ENCODE measurements at regions not wholly inside any gene's neighbourhood (a gene's known extent, or its start where the extent isn't known, plus 50 kb on each side); places are given as distances from the start of the nearest gene placed in this dataset.
A peak's percentile ranks its signal among the peaks of the same experiment; 100 is the strongest.
"Not testable (repeated sequence)": the region's sequence is repeated elsewhere in the genome, so short reads cannot be mapped to it uniquely, and the experiment has no call there.

DNA sequence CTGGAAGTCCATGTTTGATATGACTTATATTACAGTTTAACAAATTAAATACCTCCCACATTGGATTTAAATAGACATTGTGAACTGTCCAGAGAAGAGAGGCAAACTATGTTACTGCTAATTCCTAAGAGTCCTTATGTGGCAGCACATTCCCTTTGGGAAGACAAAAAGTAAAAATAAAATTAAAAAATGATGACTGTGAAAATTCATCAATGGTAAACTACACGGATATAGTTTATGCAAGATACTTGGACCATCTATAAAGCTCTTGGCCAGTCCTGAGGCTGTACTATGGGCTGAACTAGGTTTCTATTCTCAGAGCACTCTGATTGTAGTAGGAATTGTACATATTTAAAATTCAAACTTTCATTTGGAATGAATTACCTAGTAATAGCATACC, 206.4 kb downstream of the LRRK2 start:
- no peak for DNase-seq

DNA sequence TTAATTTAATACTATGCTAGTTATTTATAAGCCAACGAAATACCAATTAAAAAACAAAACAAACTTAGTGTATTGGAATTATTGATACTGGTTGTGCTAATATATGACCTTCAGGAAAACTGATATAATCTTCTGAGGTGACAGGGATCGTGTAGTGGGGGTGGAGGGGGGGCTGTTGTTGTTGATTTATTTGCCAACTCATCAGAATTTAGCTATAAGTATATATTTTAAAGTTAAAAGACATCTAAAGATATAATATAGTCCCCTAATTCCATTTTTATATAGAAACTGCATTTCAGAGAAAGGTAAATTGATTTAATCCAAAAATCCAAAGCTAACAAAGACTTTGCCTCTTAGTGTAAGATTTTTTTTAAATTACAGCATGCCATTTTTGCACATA, 210.5 kb downstream of the LRRK2 start:
- no peak for DNase-seq

DNA sequence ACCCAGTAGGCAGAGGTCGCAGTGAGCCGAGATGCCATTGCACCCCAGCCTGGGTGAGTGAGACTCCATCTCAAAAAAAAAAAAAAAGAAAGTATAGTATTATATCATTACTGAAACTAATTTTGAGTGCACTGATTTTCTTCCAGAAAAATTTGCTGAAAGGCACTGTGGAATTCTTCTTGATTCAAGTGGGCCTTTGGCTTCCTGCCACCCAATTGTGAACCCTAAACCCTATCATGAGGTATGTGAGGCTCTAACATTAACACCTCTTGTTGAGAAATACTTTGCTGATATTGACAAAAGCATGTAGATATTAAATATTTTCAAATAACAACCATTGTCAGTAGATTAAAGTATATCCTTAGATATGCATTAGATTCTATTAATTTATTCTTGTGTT, 211.2 kb downstream of the LRRK2 start:
- no peak for DNase-seq

DNA sequence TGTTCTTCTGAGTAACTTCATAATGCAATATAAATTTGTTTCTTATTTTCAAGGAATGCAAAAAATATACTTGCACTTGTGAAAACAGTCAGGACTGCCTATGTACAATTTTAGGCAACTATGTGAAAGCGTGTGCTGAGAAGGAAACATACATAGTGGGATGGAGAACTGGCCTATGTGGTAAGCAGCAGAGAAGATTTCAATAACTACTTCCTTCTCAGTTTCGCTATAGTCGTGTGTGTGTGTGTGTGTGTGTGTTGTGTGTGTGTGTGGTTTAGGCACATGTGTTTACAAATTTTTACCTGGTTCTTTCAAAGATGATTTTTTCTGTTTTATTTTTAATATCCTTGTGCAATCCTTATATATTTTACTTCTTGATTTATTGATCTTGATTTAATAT, 211.8 kb downstream of the LRRK2 start:
- DNase-seq = no peak

DNA sequence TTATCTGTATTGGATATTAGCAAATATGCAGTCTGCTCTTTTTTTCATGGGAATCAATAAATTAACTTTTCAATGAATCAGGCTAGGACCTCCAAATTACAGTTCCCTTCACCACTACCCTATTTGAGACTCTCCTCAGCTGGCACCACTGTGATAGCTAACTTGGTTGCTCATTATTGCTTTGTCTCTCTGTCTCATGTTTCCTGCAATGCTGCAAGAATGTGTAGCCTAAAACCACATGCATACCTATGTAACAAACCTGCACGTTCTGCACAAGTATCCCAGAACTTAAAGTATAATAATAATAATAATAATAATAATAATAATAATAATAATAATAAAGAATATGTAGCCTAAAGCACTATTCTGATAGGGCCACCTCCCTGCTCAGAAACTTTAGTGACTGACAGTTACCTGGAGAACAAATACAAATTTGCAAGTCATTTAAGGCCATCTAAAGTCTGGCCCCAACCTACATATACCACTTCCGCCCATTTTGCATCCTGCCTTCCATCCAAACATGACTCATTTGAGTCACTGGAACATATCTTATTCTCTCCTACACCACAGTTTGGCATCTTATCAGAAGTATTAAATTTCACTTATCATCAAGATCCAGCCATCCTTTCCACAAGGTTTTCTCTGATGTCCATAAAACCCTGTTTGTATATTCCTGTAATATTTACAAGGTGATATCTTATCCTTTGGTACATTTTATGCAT, 215.1 kb downstream of the LRRK2 start:
- DNase-seq = no peak

DNA sequence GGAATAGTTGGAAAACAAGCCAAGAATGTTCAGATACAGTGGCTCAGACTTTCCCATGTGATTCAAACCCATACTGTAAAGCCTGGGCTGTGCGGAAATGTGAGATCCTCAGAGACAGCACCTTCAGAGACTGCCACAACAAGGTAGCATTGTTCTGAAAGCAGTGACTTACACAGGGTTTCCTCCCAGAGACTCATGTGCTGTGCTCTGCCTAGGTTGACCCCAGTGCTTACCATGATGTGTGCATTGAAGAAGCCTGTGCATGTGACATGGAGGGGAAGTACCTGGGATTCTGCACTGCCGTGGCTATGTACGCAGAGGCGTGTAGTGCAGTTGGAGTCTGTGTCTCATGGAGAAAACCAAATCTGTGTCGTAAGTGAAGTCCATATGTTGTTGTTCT, 219.4 kb downstream of the LRRK2 start:
- no peak for DNase-seq

DNA sequence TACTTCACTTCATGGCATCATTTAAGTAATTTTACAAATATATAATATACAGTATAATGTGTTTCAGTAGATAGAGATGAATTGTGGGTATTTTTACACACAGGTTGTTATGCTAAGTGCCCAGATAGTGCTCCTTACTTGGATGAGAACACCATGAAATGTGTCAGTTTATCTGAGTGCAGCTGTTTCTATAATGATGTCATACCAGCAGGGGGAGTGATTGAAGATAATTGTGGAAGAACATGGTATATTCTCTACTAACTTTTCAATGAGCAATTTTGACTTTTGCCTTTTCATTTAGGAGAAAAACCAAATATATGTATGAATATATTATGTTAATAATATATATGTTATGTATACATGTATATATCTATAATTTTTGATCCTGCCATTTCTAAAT, 221.6 kb downstream of the LRRK2 start:
- no peak for DNase-seq

DNA sequence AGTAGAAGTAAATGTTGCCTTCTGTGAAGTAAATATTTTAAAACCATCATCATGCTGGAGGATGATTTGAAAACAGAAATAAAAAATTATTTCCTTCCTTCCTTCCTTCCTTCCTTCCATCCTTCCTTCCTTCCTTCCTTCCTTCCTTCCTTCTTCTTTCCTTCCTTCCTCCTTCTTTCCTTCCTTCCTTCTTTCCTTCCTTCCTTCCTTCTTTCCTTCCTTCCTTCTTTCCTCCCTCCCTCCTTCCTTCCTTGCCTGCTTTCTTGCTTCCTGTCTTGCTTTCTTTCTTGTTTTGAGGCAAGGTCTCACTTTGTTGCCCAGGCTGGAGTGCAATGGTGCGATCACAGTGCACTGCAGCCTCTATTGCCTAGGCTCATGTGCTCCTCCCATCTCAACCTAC, 223.7 kb downstream of the LRRK2 start:
- DNase-seq = not testable (repeated sequence)

DNA sequence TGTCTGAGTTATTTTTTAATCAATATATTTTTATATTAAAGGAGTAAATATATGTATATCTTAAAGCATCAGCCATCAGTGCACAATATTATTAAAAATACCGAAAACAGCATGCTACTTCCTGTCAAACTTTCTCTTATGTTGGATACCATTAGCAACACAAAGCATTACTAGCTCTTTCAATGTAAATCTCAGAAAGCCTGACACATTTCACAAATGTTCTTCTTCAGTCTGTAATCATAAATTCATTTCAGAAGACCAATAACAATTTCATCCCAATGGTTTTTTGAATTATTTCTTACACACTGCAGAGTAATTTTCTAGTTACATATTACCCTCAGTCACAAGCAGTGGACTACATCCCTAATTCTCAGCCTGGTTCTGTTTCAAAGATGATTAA, 226.9 kb downstream of the LRRK2 start:
- DNase-seq = no peak

DNA sequence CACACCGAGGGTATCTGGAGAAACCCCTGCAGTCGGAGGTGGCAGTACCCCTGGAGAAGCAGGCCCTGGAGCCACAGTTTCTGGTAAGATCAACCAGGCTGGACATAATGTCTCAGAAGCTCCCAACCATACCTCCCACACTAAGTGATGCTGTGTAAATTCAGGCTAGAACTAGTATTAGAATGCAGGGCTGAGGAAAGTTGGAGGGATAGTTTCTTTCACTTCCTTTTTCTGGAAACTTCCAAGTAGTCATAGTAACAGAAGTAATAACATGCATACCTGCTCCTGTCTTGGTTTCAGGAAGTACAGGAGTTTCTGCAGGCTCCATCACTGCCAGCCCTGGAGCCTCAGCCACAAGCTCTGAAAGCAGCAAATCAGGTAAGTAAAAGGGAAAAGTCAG, 228.1 kb upstream of the CNTN1 start:
- DNase-seq = no peak

DNA sequence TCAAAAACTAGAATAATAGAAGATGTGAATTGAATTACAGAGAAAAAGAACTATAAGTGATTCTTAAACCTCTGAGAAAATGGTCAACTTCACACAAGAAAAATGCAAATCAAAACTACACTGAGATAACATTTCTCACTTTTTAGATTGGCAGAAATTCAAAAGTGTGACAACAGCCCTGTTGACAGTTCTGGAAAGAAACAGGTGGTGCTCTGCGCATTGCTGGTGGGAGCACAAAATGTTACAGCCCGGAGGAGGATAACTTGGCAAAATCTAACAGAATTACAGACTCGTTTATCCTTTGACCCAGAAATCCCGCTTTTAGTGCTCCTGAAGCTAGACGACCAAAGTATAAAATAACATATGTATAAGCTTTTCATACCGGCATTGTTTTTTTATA, 222.5 kb upstream of the CNTN1 start:
- DNase-seq = no peak

DNA sequence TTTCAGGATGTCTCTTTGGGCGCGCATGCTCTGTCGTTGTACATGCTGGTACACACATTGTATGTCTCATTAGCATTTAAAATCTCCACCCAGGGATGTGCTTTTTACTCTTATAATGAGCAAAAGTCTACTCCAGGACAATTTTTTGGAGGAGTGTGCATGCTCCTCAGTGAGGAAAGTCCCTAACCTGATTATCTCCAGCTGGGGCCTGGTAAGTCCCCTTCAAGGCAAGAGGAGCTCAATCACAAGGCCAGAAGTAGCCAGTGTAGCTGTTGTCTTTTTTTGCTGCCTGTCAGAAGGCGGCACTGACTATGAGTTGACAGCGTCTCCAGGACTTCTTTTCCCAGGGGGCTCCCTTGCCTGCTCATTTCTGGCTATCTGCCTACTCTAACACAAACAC, 218.3 kb upstream of the CNTN1 start:
- no peak for DNase-seq

DNA sequence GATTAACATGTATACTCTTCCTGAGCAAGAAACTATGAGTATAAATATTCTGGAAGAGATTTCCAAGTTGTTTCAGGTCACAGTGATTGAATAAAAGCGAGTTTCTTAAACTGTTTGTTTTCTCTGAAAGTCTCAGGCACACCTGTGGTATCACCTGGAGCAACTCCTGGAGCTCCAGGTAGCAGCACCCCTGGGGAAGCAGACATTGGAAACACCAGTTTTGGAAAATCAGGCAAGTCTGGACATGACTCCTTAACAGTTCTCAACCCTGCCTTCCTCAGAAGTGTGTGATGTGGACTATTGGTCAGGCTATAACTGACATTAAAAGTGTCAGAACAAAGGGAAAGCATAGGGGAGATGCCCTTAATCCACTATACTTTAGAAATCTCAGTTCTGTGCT, 217.6 kb upstream of the CNTN1 start:
- no peak for DNase-seq

DNA sequence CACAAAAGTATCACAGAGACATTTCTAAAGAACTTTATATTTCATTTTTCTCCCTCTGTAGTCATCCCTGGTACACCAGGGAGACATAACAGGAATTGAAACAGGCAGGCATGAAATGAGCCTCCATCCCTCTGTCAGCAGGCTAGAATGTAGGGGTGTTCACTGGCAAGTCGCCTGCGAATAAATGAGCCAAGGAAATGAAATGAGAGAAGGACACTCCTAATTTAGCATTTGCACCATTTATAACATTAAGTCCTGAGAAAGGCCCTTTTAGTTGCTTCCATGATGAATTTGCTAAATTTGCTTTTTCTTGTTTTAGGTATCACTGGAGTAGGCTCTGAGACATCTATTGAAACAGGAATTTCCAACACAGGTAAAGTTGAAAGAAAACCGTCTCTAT, 192.4 kb upstream of the CNTN1 start:
- no peak for DNase-seq

DNA sequence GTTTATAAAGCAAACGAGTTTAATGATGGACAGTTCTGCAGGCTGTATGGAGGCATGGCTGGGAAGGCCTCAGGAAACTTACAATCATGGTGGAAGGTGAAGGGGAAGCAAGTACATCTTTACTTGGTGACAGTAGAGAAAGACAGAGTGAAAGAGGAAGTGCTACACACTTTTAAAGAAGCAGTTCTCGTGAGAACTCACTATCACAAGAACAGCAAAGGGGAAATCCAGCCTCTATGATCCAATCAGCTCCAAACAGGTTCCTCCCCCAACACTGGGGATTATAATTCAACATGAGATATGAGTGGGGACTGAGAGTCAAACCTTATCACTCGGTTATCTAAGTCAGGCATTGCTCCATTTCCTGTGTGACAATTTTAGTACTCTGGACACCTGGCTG, 189.9 kb upstream of the CNTN1 start:
- no peak for DNase-seq

DNA sequence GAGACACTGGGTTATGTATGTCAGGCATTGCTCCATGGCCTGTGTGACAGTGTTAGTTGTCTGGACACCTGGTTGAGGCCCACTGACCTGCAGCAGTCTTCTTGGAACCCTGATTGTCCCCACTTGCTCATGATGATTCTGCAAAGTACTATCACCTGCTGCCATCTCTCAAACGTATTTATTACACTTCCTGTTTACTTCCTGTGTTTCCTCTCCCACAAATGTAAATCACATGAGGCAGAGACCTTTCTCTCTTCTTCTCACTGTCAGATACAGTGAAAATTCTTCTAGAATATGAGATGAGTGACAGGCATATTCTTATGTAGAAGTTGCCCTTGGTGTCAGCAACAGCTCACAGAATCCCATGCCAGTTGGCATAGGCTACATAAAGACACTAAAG, 186.9 kb upstream of the CNTN1 start:
- no peak for DNase-seq

DNA sequence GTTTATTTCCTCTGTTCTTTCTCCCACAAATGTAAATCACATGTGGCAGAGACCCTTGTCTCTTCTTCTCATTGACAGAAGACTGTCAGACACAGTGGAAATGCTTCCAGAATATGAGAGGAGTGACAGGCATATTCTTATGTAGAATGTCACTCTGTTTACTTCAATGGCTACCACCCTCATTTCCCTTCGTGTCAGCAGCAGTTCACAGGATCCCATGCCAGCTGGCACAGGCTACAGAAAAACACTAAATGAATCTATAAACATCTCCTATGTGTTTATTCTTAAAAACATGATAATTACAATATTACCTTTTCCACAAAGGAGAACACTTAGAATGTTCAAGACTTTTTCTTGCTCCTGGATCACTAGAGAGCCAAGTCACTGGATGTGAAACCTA, 183.8 kb upstream of the CNTN1 start:
- DNase-seq = no peak

DNA sequence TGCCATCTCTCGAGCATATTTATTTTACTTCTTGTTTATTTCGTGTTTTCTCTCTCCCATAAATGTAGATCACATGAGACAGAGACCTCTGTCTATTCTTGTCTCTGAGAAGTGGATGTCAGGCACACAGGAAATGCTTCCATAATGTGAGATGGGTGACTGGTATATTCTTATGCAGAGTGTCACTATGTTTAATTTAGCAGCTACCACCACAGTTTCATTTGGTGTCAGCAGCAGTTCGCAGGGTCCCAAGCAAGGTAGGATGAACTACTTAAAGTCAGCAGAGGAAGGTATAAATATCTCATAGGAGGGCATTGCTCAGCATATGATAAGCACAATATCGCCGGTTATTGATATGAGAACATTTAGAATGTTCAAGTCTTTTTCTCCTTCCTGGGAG, 180.9 kb upstream of the CNTN1 start:
- DNase-seq = no peak

DNA sequence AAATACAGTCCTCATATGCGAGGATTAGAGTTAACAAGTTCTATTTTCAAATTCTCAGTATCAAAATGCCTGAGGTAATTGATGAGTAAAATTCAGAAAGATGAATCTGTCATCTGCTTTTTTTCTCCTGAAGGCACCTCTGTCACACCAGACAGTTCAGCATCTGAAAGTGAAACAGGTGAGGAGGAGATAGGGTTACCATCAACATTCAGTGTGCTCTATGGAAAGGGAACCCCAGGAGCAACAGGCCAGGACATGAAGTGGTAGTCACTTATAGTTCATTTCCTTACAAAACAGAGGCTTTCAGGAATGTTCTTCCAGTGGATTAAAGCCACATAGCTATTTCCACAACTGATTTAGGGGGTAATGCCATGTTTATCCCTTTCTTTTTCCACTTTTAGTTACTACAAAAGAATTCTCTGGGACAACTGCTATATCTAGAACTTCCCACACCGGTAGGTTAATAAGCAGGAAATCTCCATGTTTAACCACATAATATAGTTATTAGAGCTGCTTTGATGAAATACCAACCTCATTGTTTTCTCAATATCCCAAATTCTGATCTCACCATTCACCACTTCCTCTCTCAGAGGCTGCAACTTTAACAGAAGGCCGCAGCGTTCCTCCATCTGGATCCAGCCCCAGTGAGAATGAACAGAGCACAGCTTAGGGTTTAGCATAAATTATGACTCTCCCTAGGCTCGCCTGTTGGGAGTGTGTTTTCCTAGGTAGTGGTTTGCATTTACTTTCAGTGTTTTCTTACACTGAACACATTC, 177.0 kb upstream of the CNTN1 start:
- peak in 1 of 2 donors; percentile 4 for DNase-seq

DNA sequence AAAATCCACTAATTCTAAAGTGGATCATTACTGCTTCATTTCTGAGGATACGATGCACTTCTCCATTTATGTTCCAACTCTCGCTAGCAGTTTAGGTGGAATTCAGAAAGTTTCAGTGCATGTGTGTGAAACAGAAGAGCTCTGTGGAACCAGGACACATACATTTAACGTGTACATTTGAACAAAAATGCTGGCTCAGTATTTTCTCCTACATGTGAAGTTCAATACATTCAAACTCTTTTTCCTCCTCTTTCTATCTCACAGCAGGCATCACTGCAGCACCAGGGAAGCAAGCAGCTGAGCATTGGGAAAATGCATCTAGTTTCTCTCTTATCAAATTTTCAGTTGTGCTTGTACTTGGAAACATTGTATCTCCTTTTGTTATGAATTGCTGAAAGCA, 169.4 kb upstream of the CNTN1 start:
- no peak for DNase-seq

DNA sequence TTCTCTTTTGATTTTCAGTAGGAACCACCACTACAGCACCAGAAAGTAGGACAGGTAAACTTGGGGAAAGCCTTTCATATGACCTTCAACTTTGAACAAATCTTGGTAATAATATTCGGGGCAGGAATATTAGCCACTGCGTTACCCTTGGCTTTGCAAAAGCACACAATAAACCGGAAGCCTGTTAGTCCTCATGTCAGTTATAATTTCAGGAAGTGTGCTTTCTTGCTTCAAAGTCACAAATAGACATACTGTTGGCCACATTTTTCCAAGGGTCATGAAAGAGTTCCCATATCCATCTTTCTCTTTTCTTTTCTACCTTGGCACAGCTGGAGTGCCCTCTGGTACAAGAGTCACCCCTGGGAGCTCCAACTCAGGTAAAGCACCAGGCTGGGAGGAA, 167.2 kb upstream of the CNTN1 start:
- DNase-seq = no peak

DNA sequence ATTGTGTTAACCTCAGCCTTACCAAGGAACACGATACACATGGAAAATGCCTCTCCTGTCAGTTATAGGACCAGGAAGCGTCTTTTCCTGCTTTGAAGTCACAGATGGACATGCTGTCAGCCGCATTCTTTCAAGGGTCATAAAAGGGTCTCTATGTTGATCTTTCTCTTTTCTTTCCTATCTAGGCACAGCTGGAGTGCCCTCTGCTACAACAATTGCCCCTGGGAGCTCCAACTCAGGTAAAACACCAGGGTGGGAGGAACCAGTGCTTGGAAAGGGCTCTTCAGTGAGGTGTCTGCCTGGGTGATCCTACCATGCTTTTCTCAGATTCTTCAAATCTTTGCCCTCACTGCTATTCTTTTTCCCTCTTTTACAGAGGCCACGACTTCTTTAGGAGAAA, 157.4 kb upstream of the CNTN1 start:
- no peak for DNase-seq

DNA sequence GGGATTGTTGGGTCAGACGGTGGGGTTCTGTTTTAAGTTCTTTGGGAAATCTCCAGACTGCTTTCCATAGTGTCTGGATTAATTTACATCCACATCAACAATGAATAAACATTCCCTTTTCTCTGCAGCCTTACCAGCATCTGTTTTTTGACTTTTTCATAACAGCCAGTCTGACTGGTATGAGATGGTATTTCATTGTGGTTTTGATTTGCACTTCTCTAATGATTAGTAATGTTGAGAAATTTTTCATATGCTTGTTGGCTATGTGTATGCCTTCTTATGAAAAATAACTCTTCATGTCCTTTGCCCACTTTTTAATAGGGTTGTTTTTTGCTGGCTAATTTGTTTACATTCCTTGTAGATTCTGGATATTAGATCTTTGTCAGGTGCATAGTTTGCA, 140.8 kb upstream of the CNTN1 start:
- no peak for DNase-seq

DNA sequence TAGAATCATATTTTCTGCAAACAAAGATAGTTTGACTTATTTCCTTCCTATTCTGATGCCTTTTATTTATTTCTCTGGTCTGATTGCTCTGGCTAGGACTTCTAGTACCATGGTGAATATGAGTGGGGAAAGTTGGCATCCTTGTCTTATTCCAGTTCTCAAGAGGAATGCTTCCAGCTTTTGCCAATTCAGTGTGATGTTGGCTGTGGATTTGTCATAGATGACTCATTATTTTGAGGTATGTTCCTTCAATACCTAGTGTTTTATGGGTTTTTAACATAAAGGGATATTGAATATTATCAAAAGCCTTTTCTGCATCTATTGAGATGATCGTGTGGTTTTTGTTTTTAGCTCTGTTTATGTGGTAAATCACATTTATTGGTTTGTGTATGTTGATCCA, 139.4 kb upstream of the CNTN1 start:
- no peak for DNase-seq

DNA sequence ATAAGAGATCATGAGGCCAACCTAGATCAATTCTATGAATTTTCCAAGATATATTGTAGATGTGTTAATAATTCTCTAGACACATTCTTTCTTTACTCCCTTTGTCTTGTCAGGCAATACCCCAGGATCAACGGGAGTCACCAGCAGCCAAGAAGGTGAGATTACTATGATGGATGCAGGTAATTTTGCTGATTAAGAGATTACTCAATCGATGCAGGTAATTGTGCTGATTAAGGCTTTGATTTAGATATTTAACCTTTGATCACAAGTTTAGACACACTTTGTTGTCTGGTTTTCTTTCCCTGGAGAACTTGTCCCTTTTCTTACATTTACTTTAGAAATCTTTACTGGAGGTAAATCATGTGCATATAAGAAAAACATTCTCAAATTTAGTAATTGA, 134.3 kb upstream of the CNTN1 start:
- no peak for DNase-seq

Data from hippocampal formation (tissue), 2 donors.